NCI-H187 treated with DMSO at 0.1 percent for 48 hours (cell line): ENCODE measurements at regions not wholly inside any gene's neighbourhood (a gene's known extent, or its start where the extent isn't known, plus 50 kb on each side); places are given as distances from the start of the nearest gene placed in this dataset.

Experiments
- DNase-seq: peaks from one replicate; lab custom pipeline; 2025; lab: John Stamatoyannopoulos, UW

GRCh38 chr20:23205611-23206041, 119.5 kb upstream of the CD93 start:
- no peak for DNase-seq

GRCh38 chr20:23205211-23205610, 119.1 kb upstream of the CD93 start:
- no peak for DNase-seq

- DNase-seq: no peak
Observed at GRCh38 chr20:23203951-23204730, 118.0 kb upstream of the CD93 start.

- DNase-seq: no peak
Observed at GRCh38 chr20:23203310-23203709, 117.2 kb upstream of the CD93 start.

- no peak for DNase-seq
Observed at GRCh38 chr20:23201658-23202057, 115.5 kb upstream of the CD93 start.

- no peak for DNase-seq
Observed at GRCh38 chr20:23200914-23201313, 114.8 kb upstream of the CD93 start.

- DNase-seq: no peak
Observed at GRCh38 chr20:23200413-23200812, 114.3 kb upstream of the CD93 start.

- DNase-seq: no peak
Observed at GRCh38 chr20:23199356-23199755, 113.2 kb upstream of the CD93 start.

GRCh38 chr20:23198815-23199214, 112.7 kb upstream of the CD93 start:
- no peak for DNase-seq

GRCh38 chr20:23197836-23198235, 111.7 kb upstream of the CD93 start:
- no peak for DNase-seq

GRCh38 chr20:23195636-23196035, 109.5 kb upstream of the CD93 start:
- no peak for DNase-seq

GRCh38 chr20:23193801-23194384, 107.8 kb upstream of the CD93 start:
- no peak for DNase-seq

GRCh38 chr20:23192469-23192868, 106.3 kb upstream of the CD93 start:
- no peak for DNase-seq

GRCh38 chr20:23190557-23190956, 104.4 kb upstream of the CD93 start:
- no peak for DNase-seq

GRCh38 chr20:23189854-23190253, 103.7 kb upstream of the CD93 start:
- no peak for DNase-seq

- no peak for DNase-seq
Observed at GRCh38 chr20:23189341-23189740, 103.2 kb upstream of the CD93 start.

GRCh38 chr20:23188377-23189169, 102.4 kb upstream of the CD93 start:
- DNase-seq: no peak

- DNase-seq: no peak
Observed at GRCh38 chr20:23187751-23188150, 101.6 kb upstream of the CD93 start.

- no peak for DNase-seq
Observed at GRCh38 chr20:23186808-23187207, 100.7 kb upstream of the CD93 start.

GRCh38 chr20:23180451-23180921, 94.4 kb upstream of the CD93 start:
- no peak for DNase-seq

- no peak for DNase-seq
Observed at GRCh38 chr20:23179766-23180403, 93.8 kb upstream of the CD93 start.

- DNase-seq: no peak
Observed at GRCh38 chr20:23178806-23179205, 92.7 kb upstream of the CD93 start.
